Limb (tissue), 2 donors: ENCODE measurements at regions not wholly inside any gene's neighbourhood (a gene's known extent, or its start where the extent isn't known, plus 50 kb on each side); places are given as distances from the start of the nearest gene placed in this dataset.
"Not testable (repeated sequence)": the region's sequence is repeated elsewhere in the genome, so short reads cannot be mapped to it uniquely, and the experiment has no call there.

Source experiments
- DNase-seq, 2 donors: peaks; one replicate each; pipeline ENCODE4 v3.0.0-alpha.2; 2016; ENCODE audit errors: extremely low spot score in 2 of 2

DNA sequence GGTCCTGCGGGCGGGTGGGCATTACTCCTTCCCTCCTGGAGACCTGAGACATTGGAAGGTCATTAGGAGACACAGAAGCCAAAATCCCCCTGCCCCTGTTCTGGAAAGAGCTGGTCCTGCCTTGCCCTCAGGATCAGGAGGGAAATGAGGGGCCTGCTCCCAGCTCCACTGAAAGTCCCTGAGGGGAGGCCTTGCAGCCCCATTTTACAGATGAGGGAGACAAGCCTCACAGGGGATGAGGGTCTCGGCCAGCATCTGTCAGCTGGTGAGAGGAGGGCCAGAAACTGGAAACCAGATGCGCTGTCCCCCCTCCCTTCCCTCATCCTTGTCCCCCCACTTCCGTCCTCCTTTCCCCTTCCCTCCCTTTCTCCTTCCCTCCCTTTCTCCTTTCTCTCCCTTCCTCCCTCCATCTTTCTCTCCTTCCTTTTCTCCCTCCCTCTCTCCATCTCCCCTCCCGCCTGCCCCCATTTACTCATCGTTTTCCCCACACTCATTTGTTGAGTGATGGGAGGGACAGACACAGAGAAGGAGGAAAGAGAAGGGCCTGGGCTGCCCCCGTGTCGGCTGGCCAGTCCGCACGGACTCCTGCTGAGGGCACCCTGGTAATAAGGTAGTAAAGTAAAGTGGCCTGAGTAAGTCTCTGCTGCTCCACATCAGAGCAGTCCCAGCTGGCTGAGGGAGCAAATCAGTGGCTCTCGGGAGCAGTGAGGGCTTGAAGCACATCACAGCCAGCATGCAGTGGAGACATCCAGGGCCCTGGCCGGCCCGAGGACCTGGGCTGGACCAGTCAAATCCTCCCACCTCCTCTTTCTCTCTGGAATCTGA lies 112.4 kb upstream of the ALDH1A3 start:
- DNase-seq, result no peak

DNA sequence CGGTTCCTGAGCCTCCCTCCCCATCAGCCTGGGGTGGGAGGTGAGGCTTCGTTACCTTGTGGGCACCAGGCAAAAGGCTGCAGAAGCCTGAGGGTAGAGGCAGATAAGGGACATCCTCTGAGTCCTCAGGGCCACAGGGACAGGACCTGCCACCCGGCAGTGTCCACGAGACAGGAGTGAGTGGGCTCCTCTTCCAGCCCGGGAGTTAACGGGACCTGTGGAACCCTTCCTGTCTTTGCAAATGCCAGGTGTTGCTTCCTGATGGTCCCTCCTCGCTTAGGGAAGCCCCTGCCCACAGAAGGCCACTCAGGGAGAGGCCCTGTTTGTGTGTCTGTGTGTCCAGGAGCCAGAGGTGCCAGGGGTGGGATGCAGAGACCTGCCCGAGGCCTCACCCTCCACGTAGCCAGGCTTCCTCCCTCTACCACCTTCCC lies 111.1 kb upstream of the ALDH1A3 start:
- DNase-seq, result no peak

DNA sequence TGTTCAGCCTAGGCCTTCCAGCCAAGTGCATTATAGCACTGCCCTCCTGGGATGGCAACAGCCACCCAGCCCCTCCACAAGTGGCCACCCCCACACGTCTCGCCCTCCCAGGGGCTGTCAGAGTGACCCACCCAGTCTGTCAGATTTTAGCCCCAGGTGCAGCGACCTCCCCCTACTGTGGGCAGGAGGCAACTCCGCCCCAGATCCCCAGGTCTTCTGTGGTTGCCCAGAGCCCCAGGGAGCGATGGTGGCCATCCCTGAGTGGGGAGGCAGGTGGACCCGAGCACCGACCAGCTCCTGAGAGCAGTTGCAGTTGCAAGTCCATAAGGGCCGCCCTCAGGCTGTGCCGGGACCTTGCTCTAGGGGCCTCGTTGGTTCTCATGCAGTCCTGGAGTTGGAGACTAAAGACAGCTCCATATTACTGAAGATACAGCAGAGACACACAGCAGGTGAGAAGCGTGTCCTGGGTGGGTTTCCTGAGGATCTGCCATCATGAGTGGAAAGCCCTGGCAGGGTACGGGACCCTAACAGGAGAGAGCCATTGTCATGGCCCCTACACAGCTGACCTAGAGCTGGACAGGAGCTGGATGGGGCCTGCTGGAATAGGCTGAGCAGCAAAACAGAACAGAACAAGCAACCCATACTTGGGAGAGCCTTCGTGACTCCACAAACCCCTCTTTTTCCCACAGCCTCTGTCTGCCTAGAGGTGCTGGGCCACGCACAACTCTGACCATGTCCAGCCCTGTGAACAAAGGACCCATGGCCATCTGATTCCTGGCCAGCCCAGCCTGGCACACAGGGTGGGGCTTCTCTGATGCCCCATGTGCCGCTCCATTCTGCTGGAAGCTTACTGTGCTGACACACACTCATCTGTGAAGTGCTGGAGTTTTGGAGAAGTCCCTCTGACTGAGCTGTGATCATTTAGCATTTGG lies 110.3 kb upstream of the ALDH1A3 start:
- DNase-seq, result no peak

DNA sequence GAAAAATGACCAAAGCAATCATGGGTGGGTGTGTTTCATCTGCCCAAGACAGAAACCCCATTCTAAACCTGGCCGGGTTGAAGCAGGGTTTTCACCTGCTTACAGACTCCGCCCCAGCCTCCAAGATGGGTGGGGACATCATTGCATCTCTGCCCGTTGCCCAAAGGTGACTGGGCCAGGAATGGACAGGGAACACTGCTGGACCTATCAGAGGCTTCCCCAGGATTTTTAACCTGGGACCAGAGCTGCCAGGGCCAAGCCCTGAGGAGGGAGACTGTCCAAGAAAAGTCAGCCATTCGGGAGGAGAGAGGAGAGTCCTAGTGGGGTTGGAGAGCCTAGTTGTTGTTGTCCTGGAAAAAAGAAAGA lies 109.7 kb upstream of the ALDH1A3 start:
- no peak for DNase-seq

DNA sequence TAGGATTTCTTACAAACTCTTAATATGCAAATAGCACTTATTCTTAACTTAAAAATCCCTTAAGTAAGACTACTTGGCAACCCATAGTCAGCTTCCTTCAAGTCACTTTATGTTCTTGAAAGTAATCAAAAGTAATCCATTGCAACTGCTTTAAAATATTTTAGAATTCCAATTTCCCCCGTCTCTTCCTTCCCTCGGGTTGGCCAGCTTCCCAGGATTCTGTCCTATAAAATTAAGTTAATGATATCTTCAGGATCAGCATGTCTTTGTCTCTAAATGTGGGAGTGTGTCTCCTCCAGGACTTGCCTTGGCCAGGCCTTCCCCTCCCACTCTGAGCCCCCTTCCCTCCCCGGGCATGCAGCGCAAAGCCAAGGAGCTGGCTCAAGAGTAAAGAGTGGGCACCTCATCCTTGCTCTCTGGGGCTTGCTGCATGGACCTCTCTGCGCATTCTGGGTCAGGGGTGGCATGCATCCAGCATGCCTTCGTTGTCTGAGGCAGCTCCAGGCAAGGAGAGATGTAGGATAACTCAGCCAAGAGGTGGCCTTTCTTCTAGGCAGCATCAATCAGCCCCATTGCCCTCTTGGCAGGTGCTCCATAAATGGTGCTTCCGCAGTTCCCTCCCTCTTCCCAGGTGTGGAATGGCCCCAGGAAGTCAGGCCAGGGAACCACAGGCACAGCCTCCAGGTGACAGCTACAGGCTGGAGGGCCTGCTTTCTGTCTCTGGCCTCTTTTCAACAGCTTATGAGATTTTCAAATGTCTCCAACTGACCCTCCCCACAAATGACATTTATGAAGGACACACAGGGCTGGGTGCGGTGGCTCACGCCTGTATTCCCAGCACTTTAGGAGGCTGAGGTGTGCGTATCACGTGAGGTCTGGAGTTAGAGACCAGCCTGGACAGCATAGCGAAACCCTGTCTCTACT lies 108.7 kb upstream of the ALDH1A3 start:
- peak in 1 of 2 donors; percentile 61 for DNase-seq

DNA sequence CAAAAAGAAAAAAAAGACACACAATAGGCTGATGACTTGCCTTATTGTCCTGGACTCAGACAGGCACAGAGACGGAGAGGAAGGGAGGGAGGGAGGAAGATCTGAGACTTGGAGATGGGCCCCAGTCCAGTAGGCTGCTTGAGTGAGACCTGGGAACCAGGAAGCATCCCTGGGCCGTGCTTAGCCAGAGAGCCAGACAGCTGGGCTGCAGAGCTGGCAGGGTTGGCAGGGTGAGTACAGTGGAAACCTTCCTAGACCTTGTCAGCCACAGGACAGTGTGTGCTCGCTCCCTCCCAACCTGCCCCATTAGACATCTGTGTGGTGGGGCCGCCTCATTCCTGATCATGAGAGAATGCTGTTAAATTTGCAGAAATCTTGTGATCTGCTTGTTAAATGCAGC lies 107.9 kb upstream of the ALDH1A3 start:
- DNase-seq, result no peak

DNA sequence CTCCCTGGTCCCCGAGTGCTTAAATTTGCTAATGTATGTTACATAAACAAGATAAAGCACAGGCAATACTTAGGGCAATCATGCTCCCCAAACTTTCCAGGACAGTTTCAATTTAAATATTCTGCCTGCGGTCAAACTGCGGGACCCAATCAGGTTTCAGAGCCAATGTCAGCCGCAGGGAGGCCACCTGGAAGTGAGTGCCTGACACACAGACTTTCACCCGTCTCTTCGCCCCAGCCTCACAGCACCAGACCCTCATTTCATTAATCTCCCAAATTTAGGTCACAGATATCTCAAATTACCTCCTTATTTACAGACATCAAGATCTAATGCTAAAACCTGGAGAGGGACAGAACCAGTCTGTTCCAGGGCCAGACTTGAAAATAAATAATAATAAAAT lies 107.2 kb upstream of the ALDH1A3 start:
- DNase-seq, result no peak

DNA sequence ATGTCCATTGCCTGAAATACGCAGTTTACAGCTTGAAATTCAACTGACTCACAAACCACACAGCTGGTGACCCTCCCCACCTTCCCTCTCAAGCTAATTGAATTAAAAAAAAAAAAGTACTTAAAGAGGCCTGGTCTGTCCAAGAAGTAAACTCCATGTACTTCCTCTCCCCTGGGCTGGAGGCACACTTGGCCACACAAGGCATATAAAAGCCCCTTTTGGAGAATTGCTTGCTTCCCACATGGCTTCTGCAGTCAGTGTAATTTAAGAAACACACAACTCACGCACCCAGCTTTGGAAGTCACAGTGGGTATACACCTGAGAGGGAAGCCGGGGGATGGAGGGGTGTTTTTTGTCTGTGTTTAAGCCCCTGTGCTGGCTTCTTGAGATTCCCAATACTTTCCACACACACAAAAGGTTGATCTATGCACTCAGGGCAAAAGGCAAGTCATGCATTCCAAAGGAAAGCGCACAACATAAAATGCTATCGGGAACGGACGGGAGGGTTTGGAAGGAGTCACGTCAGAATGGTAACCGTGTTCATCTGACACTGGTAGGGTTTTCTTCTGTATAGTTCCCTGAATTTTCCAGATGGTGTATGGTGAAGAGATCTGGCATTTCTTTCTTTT lies 106.6 kb upstream of the ALDH1A3 start:
- DNase-seq, result peak in 1 of 2 donors; percentile 48

DNA sequence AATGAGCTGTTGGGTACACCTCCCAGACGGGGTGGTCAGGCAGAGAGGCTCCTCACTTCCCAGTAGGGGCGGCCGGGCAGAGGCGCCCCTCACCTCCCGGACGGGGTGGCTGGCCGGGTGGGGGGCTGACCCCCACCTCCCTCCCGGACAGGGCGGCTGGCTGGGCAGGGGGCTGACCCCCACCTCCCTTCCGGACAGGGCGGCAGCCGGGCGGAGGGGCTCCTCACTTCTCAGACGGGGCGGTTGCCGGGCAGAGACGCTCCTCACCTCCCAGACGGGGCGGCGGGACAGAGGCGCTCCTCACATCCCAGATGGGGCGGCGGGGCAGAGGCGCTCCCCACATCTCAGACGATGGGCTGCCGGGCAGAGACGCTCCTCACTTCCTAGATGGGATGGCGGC lies 105.6 kb upstream of the ALDH1A3 start:
- DNase-seq, result not testable (repeated sequence)

DNA sequence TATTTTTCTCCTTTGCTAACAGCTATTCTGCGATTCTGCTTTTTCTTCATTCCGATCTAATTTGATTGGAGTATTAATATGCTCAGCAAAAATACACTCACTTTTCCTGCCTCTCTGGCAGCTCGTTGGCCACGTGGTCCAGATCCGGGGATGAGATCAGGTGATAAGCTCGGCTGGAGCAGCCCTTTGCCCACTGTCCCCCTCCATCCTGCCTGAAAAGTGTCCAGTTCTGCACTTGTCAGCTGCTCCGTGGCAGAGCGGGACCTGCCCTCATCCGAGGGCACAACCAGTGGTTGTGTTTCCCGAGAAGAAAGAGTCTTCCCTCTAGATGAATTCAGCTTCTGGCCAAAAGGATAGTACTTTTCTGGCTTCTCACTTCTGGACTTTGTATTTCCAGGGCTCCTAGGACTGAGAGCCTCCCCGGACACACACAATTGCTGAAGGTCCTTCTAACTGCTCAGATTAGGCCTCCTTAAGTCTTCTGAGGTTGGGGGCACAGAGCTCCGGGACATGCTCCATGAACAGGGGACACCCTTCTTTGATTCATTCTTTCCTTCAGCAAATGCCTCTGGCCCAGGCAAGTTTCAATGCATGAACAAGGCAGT lies 103.9 kb upstream of the ALDH1A3 start:
- no peak for DNase-seq

DNA sequence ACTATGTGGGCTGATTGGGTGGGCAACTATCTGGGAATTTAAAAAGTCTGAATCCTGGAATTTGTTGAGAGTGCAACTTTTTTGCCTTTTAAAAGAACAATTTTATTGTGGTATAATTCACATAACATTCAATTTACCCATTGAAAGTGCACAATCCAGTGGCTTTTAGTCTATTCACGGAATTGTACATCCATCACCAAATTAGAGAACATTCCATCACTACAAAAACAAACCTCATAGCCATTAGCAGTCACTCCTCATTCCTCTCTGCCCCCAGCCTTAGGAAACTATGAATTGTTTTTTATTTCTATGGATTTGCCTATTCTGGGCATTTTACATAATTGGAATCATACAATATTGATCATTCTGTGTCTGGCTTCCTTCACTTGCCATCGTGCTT lies 101.8 kb upstream of the ALDH1A3 start:
- peak in 1 of 2 donors; percentile 7 for DNase-seq

DNA sequence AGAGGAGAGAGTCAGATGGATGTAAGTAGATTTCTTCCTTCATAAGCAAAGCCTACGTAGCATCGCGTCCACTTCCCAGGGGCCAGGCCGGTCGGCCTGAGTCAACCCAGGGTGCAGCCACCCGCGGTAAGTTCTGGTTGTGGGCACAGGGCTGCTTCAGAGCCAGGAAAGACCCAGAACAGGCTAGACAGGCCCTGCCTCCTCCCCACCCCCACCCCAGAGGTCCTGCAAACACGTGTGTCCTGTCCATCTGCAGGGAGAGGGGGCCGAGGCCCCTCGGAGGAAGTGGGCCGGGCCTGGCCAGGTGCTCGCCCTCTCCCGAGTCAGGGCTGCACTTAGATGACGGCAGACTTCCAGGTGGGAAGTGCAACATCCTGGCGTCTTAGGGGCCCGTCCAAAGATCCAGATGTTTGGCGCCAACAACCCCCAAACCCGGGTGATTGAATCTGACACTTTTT lies 100.8 kb upstream of the ALDH1A3 start:
- DNase-seq, result peak; percentile 53 to 56

DNA sequence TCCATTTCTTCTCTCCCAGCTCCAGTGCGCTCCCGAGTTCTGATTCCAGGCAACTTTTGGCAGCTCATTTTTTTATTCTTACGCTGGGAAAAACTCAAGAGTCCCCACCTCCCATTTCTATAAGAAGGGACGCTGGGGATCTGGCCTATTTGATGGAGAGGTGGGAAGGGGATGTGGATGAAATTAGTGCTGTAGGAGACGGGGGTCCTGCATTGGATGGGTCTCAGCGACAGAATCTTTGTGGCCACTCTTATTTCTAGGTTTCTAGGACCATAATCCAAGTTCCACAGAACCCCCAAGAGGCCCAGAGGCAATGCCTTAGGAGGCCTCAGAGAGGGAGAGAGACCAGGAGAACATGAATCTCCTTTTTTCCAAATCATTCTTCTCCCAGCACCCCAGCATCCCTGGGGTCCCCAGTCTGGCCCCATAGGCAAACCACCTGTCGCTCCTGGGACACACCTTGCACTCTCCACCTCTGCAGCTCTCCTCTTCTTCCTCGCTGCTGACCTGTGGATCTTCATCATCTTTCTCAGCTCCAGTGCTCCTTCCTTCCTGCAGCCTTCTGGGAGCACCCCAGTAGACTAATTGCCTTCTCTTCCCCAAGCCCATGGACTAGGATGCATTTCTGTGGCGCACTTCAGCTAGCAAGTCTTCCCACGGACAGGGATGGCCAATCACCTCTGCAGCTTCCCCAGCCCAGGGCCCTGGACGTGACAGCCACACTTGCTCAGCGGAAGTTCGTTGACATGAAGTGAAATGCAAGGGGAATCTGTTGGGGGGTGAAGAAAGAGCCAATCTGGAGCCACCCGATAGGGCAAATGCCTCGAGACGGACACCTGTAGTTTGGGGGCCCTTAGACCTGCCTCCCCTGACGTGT lies 100.1 kb upstream of the ALDH1A3 start:
- peak in 1 of 2 donors; percentile 18 for DNase-seq

DNA sequence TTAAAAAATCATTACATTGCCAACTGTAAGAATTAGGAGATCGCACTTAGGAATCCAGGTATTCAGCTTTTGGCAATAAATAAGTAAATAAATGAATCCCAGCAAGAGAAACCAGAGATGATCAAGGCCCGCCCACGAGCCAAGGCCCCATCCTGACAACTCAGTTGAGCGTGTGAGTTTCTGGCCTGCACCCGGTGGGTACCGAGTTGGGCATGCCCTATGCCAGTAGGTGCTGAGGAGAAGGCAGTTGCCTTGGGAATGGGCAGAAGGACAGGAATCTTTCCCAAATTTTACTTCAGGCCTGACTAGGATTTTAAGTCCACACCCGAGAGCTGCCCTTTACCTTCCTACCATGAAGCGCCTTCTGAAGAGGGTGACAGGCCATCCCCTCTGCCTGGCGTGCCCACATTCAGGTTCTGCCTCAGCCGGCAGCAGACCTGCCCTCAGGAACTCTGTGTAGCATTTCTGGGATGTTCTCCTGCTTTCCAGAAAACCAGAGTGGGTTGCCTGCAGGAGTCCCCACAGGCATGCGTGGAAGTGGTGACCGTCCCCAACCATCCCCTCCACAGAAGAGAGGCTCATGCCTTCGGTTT lies 99.3 kb upstream of the ALDH1A3 start:
- DNase-seq, result peak in 1 of 2 donors; percentile 14

DNA sequence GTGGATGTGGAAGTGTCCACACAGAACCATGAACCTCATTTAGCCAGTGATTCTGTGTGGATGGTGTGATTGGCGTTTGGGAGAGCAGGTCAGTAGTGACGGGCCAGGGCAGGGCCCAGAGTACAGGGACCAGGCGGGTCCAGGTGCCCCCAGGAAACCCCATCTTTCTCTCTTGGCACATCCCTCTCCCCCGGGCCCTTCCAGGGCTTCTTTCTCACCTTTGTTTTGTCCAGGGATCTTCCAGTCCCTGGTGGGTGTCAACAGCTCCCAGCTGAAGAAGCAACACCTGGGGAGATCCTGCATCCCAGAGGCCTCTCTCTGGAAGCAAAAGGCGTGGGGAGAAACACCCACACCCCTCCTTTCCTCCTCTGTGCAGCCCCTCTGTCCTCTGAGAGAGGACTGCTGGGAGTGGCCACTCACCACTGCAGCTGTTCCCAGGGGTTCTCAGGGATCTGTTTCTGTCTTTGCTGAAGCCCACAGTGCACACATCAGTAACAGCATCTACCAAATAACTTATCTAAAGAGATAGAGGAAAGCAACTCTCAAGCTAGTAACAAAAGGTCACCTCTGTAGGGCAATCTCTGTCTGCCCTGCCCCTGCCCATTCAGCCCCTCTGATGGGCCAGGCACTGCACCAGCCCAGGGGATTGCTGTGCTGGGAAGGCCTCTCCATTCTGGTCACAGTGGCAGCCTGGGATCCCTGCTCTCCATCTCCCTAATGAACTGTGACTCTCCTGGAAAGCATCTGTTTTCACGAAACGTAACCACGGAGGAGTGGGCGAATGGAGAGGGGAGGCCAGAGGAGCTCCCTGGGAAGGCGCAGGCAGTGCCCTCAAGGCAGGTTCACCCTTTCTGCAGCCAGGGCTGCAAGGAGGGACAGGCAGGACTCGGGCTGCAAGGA lies 98.3 kb upstream of the ALDH1A3 start:
- peak in 1 of 2 donors; percentile 14 for DNase-seq

DNA sequence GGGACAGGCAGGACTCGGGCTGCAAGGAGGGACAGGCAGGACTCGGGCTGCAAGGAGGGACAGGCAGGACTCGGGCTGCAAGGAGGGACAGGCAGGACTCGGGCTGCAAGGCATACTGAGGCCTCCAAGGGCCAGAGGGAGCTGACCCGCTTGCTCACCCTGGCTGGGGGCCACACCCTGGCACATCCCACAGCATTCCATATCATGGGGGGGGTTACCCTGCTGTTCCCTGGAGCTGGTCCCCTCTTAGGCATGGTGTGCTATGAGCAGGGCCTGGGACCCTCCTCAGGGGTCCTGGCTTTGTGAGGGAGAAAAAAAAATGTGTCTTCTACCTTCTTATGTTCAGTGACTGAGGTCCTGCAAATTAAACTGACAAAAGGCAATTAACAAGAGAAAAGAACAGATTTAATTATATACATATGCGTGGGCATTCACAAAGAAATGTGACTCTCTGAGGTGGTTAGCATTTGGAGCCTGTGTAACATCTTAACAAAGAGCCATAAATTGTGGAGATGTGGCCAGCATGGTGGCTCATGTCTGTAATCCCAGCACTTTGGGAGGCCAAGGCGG lies 97.6 kb upstream of the ALDH1A3 start:
- DNase-seq, result no peak

DNA sequence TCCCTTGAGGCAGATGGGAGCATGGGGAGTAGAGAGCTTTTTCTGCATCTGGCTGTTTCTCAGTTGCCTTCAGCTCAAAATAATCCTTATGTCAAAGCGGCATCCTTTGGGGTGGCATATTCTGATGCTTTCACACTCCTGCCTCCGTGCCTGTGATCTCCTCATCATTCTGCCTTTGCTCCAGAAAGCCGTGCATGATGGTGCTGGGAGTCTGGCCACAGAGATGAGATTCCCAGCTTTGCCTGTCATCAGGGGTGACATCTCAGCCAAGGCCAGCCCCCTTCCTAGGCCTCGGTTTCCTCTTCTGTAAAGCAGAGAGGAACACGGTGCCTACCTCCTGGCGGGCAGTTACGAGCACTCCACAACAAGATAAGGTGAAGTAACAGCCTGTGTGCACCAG lies 96.3 kb upstream of the ALDH1A3 start:
- peak in 1 of 2 donors; percentile 7 for DNase-seq
